Inflammatory macrophage (primary cell): ENCODE measurements at regions not wholly inside any gene's neighbourhood (a gene's known extent, or its start where the extent isn't known, plus 50 kb on each side); places are given as distances from the start of the nearest gene placed in this dataset.

Source experiments
- DNase-seq, 2 donors: peaks; one replicate each; pipeline ENCODE4 v3.0.0-alpha.2; 2020 to 2022

- DNase-seq: no peak
Observed at GRCh38 chr17:72429066-72429638, 308.3 kb downstream of the SOX9 start.

DNA sequence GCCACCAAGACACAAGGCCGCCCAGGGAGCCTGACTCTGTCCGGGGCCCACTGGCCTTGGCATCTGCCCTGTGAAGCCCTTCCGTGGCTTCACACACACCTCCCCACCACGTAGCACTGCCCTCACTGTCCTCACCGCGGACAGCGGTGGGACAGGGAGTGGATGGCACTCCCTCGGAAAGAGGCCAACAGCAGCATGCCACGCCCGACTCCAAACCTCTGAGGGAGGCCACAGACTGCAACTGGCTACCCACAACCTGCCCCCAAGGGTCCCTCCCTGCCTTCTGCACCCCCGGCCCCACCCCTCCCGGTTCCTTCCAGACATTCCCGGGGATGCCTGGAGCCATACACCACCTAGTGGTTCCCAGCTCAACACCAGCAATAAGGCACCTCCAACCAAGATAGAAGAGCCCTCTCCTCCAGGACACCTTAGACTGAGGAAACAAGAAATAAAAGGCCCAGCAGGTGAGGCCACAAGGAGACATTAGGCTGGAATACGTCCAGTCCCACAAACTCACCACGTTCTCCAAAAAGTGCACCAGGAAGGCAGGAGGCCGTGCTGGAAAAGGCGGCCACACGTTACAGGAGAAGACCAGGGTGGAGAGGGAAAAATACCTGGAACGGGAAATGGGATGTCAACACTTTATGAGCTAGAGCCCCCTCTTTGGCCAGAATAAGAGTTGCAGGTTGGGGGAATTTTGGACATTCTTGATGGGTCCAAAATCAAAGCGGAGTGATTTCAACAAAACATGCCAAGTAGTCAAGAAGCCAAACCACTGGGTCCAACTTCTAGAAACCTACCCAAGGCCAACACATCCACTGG is 310.0 kb downstream of the SOX9 start:
- DNase-seq: no peak

DNA sequence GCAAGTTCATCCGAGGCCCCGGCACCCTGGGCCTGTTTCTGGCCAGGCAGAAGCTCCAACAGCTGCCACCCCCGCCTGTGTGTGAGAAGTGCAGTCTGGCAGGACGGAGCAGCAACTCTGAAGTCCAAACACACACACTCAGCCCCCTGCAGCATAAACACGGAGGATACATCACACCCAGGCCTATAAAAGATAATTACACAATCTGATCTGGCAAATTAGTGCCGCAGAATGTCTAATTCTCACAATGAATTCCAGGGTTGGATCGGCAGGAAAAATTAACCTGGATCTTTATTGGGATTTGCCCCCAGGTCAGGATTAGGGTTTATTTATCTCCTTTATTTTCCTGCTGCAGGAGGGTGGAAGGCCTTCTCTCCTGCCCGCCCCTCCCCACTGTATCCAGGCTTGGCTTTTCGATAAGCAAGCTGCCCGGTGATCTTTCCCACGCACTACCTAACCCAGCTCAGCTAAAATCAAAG is 311.4 kb downstream of the SOX9 start:
- DNase-seq: no peak

DNA sequence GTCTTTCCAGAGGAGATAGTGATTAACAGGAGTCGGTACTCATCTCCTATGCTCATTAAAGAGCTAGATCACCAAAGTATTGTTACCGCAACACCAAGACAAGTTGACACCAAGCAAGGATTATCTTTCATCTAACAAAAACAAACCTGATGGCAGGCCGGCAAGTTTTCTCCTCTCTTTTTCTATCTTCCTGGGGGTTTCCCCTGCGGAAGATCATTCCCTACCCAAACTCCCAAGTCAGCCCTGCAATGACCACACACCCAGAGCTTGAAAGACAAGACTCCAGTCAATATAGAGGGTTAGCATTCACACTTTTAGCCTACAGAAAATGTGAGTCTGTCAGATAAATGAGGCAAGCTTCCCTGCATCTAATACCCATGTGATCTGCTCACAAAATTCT is 312.1 kb downstream of the SOX9 start:
- no peak for DNase-seq

DNA sequence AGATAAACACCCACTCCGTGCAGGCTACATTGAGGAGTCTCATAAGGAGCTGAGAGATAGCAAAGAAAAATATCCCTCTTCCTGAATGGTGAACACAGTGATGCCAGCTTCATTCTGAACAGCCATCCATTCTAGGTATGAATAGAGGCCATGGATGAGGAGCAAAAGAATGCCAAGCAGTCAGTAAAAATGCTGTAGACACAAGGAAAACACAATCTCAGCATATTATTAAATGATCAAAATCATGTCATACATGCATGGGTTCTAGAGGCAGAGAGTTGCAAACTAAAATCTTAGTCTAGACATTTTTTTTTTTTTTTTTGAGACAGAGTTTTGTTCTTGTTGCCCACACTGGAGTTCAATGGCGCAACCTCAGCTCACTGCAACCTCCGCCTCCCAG is 313.0 kb downstream of the SOX9 start:
- DNase-seq: no peak

GRCh38 chr17:72434581-72434980 is 313.8 kb downstream of the SOX9 start:
- no peak for DNase-seq

- DNase-seq: no peak
Observed at GRCh38 chr17:72434991-72435618, 314.3 kb downstream of the SOX9 start.

DNA sequence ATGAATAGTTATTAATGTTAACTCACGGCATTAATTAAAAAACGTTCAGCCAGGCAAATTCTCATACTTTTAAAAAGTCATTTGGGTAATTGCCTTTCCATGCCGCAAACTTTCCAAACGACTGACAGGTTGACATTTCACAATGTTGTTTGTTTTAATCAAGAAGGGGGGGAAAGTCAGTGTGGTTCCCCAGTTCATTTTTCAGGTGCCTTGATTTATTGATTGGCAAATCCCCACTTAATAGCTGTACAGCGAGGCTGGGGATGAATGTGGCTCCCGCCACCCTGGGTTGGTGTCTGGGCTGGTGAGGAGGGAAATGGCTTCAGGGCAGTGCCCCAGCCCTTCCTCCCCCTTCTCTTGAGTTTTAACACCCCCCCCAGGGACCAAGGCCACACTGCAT is 318.0 kb downstream of the SOX9 start:
- no peak for DNase-seq

DNA sequence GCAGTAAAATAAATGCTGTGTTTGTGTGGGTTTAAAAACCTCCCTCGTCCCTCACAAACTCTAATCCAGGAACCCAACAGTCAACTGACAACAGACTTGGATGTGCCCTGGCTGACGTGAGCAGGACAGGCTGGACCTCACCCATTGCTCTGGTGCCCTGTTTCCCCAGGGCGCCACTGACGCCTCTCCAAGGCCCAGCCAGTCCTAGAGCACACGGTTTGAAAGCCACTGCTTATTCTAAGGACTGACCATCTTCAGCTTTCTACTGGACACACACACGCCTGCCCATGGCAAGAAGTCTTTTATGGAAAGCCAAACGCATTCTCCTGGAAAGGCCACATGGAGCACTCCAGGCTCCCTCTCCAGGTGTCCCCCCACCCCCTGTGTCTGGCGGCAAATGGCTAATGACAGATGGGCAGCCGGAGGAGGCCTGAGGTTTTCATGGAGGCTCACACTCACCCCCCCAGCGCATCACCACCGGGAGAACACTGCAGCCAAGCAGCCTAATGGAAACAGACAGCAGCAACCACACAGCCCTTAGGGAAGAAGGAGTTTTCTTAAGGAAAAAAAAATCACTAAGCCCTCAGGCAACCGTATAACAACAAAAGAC is 319.2 kb downstream of the SOX9 start:
- DNase-seq: no peak

DNA sequence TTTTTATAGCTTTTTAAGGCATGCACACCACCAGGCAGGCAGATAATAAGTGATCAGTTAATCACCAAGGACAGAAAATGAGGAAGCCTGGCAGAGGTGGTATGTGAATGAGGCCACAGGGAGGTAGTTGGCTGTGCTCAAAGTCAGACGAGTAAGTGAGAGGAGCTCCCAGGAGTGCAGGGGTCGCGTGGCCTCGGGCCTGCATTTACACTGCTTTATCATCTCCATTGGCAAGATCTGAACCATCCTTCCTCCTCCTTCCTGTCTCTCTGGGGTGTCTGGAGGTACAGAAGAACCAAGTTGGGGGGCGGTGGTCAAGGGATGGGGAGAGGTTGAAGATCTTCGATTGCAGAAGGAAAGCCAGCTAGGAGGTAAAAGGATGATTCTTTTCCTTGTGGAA is 320.1 kb downstream of the SOX9 start:
- DNase-seq: no peak

DNA sequence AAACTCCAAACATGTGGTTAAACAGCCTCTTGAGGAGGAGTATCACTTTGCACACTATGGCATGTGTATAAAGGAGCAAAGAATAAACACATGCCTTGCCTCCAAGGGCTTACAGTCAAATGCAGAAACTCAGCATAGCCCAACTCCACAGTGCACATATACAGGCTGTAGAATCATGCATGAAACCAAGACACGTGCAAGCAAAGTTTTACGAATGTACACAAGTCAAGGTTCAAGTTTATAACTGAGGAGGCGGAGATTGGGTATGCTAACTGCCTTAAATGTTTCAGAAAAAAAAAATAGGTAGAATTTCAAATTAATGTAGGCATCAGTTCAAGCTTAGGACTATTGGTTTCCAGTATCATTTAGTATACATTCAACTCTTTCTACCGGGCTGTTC is 321.1 kb downstream of the SOX9 start:
- DNase-seq: no peak

GRCh38 chr17:72444517-72445054 is 323.8 kb downstream of the SOX9 start:
- DNase-seq: no peak

- no peak for DNase-seq
Observed at GRCh38 chr17:72445055-72445991, 324.5 kb downstream of the SOX9 start.

DNA sequence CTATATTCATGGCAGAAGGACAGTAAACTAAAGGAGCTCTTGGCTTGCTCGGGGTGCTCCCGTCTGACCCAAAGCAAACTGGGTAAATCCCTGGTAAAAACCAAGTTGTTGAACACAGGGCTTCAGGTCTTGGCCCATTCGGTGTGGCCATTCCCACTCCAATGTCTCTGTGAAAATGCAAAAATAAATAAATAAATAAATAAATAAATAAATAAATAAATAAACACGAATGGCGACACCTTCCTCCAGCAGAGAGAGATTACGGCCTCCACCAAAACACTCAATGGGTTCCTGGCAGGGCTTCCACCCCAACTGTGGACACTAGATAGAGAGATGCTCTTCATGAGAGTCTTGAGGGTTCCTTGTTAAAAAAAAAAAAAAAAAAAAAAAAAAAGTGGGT is 325.3 kb downstream of the SOX9 start:
- DNase-seq: no peak

- no peak for DNase-seq
Observed at GRCh38 chr17:72446525-72447250, 325.9 kb downstream of the SOX9 start.

- DNase-seq: no peak
Observed at GRCh38 chr17:72447251-72447640, 326.4 kb downstream of the SOX9 start.

DNA sequence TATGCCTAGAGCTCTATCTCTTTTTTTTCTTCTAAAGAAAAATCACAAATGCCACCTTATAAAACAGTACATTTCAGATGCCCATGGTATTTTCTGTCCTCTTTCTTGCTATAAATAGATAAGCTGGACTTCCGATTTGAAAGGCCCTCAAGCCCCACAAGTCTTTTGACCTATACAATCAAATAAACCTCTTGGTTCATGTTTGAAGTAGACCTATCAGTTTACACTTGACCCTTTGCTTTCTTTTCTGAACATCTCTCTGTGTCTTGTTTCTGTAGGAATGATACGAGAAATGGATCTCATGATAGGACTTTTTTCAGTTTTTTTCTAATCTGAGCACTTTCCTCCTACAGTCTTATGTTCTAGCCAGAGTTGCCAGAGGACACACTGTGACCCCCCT is 327.2 kb downstream of the SOX9 start:
- no peak for DNase-seq

- no peak for DNase-seq
Observed at GRCh38 chr17:72452286-72453173, 331.7 kb downstream of the SOX9 start.

DNA sequence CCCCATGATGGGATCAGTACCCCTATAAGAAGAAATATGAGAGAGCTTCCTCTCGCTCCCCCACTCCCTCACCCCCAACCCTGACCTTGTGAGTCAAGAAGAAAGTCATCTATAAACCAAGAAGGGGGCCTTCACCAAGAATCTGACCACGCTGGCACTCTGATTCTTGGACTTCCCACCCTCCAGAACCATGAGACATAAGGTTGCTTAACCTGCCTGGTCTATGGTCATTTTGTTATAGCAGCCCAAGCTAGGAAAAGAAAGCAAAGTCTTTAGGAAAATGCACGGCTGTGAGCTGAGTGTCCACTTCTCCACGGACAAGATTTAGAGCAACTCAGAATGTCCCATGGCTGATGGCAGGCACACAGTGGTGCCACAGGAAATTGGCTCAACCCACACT is 333.5 kb downstream of the SOX9 start:
- DNase-seq: no peak

DNA sequence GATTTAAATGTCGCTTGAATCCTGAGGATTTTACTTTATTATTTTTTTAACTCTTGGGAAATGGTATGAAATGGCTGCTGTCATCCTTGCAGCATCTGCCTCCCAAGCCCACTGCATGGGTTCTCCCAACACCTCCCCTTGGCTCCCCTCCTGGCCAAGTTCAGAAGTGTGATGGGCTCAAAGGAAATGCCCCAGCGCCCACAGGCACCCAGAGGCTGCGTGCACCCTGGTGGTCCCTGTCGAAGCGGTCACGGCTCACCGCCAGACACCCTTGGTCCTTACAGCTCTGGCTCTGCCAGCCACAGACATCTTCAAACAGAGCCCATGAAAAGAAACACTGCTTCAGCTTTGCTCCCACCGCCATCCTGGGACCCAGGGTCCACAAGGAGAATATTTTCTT is 334.7 kb downstream of the SOX9 start:
- DNase-seq: no peak
